DND-41 (cell line): ENCODE measurements at regions not wholly inside any gene's neighbourhood (a gene's known extent, or its start where the extent isn't known, plus 50 kb on each side); places are given as distances from the start of the nearest gene placed in this dataset.

Source experiments
- CTCF ChIP-seq: IDR thresholded peaks from 2 replicates; pipeline ENCODE4 v1.5.1; 2012; ENCODE audit warnings: borderline replicate concordance, low read length, moderate library complexity, mild to moderate bottlenecking; ENCODE audit not compliant: poor library complexity, severe bottlenecking; ENCODE audit errors: extremely low read depth
- EZH2 ChIP-seq: IDR thresholded peaks from 3 replicates; pipeline ENCODE4 v1.6.1; 2012; ENCODE audit warnings: borderline replicate concordance, low read depth, mild to moderate bottlenecking, moderate library complexity, low read length, inconsistent platforms; ENCODE audit not compliant: severe bottlenecking

GRCh38 chr5:96189987-96190386, 228.3 kb upstream of the ELL2 start:
- TF ChIP-seq CTCF (no peak), EZH2 (no peak)
